ENCODE measurements at regions not wholly inside any gene's neighbourhood (a gene's known extent, or its start where the extent isn't known, plus 50 kb on each side); places are given as distances from the start of the nearest gene placed in this dataset.

DNA sequence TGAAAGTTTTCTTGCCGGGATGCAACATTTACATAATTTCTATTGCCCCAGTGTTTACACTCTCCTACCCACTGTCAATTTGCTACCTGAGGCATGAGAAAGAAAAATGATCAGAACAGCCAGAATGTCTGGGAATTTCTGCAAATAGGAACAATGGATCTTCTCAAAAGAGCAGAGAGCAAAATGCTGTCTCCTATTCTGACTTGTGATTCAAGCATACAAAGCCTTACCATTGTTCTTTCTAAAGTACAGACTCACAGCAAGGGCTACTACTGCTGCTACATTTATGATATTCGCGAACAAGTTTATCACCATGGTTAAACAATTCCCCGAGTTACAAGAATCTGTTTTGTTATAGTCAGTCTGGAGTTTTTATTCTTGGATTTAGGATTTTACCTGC is 329.9 kb upstream of the CELF2 start:
- Histone ChIP-seq H3K27ac (ENCODE audit: low read depth in 1 of 2, low read length in 2 of 2) (no peak overlapping the region), H3K27me3 (ENCODE audit: control insufficient read depth in 4 of 4, insufficient read depth in 4 of 4, low read length in 3 of 4) (no peaks in the 10 kb centered on the region), H3K4me3 (ENCODE audit: low read depth in 1 of 3, low read length in 3 of 3) (no peak overlapping the region), H3K9me3 (ENCODE audit: control insufficient read depth in 4 of 4, low read length in 3 of 4) (no peaks in the 10 kb centered on the region), H3K4me1 (ENCODE audit: control insufficient read depth in 4 of 4, insufficient read depth in 4 of 4, low read length in 3 of 4) (no peaks in the 10 kb centered on the region), H3K36me3 (ENCODE audit: control insufficient read depth in 4 of 4, insufficient read depth in 3 of 4, low read depth in 1 of 4, low read length in 3 of 4) (no peaks in the 10 kb centered on the region), H3K9ac (ENCODE audit: low read depth in 1 of 2, low read length in 2 of 2) (no peak overlapping the region)
- no peak for DNase-seq (ENCODE audit: low spot score)
- TF ChIP-seq HNF4A (conservative IDR thresholded peaks at IDR 0.05) (no peak), ATF3 (IDR thresholded peaks at IDR 0.05) (no peak), ZBTB33 (IDR thresholded peaks at IDR 0.05) (no peak)
- 78% methylated on average over 4 of the region's 4 CpGs for WGBS

GRCh38 chr10:10699427-10699826 is 318.2 kb upstream of the CELF2 start:
- H3K36me3 ChIP-seq (ENCODE audit: control insufficient read depth in 4 of 4, insufficient read depth in 3 of 4, low read depth in 1 of 4, low read length in 3 of 4), result no peaks in the 10 kb centered on the region
- H3K27ac ChIP-seq (ENCODE audit: low read depth in 1 of 2, low read length in 2 of 2), result no peak overlapping the region
- H3K9me3 ChIP-seq (ENCODE audit: control insufficient read depth in 4 of 4, low read length in 3 of 4), result no peaks in the 10 kb centered on the region
- H3K4me3 ChIP-seq (ENCODE audit: low read depth in 1 of 3, low read length in 3 of 3), result no peak overlapping the region
- 13% methylated on average over 3 of the region's 3 CpGs for WGBS
- no peaks in the 10 kb centered on the region for H3K27me3 ChIP-seq (ENCODE audit: control insufficient read depth in 4 of 4, insufficient read depth in 4 of 4, low read length in 3 of 4)
- H3K9ac ChIP-seq (ENCODE audit: low read depth in 1 of 2, low read length in 2 of 2), result no peak overlapping the region
- no peak for DNase-seq (ENCODE audit: low spot score)
- TF ChIP-seq FOXA1 (IDR thresholded peaks at IDR 0.05) (no peak), GABPA (IDR thresholded peaks at IDR 0.05 in 1 of 2, conservative IDR thresholded peaks at IDR 0.05 in 1 of 2) (no peak), YY1 (IDR thresholded peaks at IDR 0.05) (no peak), TAF1 (conservative IDR thresholded peaks at IDR 0.05) (no peak), EGR1 (IDR thresholded peaks at IDR 0.05; ENCODE audit: low read depth in 2 of 2) (no peak), HNF4A (conservative IDR thresholded peaks at IDR 0.05) (no peak), RXRA (IDR thresholded peaks at IDR 0.05) (no peak), ATF3 (IDR thresholded peaks at IDR 0.05) (no peak), JUND (IDR thresholded peaks at IDR 0.05) (no peak), RAD21 (IDR thresholded peaks at IDR 0.05) (no peak), FOXA2 (IDR thresholded peaks at IDR 0.05) (no peak)
- TF ChIP-seq, protein P1, sequence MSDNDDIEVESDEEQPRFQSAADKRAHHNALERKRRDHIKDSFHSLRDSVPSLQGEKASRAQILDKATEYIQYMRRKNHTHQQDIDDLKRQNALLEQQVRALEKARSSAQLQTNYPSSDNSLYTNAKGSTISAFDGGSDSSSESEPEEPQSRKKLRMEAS (IDR thresholded peaks at IDR 0.05), result no peak
- TF ChIP-seq, protein P2, sequence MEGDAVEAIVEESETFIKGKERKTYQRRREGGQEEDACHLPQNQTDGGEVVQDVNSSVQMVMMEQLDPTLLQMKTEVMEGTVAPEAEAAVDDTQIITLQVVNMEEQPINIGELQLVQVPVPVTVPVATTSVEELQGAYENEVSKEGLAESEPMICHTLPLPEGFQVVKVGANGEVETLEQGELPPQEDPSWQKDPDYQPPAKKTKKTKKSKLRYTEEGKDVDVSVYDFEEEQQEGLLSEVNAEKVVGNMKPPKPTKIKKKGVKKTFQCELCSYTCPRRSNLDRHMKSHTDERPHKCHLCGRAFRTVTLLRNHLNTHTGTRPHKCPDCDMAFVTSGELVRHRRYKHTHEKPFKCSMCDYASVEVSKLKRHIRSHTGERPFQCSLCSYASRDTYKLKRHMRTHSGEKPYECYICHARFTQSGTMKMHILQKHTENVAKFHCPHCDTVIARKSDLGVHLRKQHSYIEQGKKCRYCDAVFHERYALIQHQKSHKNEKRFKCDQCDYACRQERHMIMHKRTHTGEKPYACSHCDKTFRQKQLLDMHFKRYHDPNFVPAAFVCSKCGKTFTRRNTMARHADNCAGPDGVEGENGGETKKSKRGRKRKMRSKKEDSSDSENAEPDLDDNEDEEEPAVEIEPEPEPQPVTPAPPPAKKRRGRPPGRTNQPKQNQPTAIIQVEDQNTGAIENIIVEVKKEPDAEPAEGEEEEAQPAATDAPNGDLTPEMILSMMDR (IDR thresholded peaks at IDR 0.05; ENCODE audit: low read depth, low read length, missing input control), result no peak
- TF ChIP-seq, protein P3, sequence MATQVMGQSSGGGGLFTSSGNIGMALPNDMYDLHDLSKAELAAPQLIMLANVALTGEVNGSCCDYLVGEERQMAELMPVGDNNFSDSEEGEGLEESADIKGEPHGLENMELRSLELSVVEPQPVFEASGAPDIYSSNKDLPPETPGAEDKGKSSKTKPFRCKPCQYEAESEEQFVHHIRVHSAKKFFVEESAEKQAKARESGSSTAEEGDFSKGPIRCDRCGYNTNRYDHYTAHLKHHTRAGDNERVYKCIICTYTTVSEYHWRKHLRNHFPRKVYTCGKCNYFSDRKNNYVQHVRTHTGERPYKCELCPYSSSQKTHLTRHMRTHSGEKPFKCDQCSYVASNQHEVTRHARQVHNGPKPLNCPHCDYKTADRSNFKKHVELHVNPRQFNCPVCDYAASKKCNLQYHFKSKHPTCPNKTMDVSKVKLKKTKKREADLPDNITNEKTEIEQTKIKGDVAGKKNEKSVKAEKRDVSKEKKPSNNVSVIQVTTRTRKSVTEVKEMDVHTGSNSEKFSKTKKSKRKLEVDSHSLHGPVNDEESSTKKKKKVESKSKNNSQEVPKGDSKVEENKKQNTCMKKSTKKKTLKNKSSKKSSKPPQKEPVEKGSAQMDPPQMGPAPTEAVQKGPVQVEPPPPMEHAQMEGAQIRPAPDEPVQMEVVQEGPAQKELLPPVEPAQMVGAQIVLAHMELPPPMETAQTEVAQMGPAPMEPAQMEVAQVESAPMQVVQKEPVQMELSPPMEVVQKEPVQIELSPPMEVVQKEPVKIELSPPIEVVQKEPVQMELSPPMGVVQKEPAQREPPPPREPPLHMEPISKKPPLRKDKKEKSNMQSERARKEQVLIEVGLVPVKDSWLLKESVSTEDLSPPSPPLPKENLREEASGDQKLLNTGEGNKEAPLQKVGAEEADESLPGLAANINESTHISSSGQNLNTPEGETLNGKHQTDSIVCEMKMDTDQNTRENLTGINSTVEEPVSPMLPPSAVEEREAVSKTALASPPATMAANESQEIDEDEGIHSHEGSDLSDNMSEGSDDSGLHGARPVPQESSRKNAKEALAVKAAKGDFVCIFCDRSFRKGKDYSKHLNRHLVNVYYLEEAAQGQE (IDR thresholded peaks at IDR 0.05), result no peak
- no peaks in the 10 kb centered on the region for H3K4me1 ChIP-seq (ENCODE audit: control insufficient read depth in 4 of 4, insufficient read depth in 4 of 4, low read length in 3 of 4)
